ENCODE measurements at regions not wholly inside any gene's neighbourhood (a gene's known extent, or its start where the extent isn't known, plus 50 kb on each side); places are given as distances from the start of the nearest gene placed in this dataset.

DNA sequence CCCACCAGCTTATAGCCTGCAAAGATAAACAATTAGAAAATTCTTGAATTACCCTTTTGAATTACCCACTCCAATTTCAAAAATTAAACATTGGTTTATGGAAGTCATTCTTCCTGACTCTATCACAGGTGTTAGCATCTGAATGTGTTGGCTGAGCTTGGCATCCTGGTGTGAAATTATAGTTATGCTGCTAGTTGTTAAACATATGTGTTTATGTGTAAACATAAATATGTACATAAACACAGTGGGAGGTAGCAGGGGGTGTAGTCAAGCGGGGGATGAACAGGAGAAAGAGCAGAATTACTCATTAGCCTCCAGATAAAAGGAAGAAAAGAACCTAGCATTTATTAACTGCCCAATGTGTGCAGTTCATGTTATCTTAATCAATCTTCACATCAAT, 530.2 kb downstream of the MCTP2 start:
- DNase-seq (ENCODE audit: low spot score) = no peak

DNA sequence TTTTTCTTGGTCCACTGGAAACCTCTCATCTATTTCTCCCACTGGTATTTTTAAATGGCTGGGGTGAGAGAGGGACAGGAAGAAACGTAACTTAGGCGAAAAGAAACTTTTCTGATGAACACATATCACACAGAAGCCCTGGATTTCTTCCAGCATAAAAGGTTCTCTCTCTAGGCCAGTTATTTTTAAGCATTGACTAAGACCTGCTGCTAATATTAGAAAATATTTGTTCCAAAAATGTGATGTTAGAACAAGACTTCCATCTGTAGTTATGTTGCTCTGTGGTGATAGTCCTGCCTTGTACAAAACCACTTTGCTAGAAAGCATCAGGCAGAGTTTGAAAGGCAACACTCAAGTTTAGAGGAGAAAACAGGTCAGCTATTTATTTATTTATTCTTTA, 537.7 kb downstream of the MCTP2 start:
- no peak for DNase-seq (ENCODE audit: low spot score)

DNA sequence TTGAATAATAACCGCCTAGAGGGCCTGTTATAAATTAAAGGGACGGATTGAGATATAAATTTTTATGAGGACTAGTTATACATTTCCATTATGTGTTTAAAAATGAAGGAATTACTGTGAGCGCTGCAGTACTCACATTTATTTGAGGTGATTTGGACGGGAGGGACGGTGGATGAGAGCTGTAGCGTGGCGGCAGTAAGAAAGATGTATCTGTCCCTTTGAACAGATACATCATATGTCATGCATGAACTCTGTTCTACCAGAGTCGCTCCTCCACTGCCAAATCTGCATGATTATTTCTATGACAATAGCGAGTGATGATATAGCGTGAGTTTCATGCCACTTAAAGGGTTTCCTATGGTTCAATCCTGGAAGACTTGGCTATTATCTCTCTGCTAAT, 538.8 kb downstream of the MCTP2 start:
- DNase-seq (ENCODE audit: low spot score) = no peak

DNA sequence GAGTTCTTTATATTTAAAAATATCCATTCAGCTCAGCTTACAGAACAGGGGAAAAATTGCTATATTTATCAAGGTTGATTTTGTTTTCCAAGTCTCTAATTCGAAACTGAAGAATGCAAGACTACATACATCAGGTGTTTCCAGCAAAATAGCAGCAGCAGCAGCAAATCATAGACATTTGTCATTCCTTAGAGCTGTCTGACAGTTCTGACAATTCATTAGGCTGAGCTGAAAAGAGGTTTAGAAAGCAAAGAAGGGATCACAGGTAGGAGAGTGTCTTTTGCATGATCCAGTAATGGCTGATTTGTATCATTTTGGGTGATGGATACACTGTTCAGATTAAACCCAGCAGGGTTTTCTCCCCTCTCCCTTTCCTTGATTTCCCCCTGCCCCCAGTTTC, 545.7 kb downstream of the MCTP2 start:
- no peak for DNase-seq (ENCODE audit: low spot score)

DNA sequence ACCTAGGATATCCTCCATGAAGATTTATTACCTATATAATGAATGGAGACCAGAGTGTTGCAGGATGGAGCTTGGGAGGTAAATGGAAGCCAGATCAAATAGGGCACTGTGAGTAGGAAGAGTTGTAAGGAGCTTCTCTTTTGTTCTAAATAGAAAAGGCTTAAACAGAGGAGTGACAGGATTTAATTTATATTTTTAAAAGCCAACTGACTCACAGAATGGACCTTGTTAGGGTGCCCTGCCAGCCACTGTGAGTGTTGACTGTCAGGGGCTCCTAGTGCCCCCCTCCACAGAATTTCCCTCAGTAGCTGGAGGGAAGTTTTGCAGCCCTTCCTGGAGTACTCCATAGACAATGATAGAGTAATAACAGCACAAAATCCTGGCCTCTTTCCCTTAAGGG, 547.5 kb downstream of the MCTP2 start:
- DNase-seq (ENCODE audit: low spot score) = no peak

DNA sequence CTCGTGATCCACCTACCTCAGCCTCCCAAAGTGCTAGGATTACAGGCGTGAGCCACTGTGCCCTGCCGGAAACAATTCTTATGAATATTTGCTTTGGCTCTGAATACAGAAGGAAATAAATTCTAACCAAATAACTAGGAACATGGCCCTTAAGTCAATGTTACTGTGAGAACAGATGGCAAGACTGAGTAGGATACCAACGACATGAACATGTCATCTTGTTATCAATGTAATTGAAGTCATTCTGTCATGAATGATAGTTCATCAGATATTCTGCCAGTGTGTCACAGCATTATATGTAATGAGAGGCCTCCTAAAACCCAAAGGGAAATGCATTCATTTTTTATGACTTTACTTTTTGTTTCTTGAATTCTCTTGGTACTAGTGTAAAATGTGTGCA, 548.8 kb downstream of the MCTP2 start:
- DNase-seq (ENCODE audit: low spot score) = no peak

DNA sequence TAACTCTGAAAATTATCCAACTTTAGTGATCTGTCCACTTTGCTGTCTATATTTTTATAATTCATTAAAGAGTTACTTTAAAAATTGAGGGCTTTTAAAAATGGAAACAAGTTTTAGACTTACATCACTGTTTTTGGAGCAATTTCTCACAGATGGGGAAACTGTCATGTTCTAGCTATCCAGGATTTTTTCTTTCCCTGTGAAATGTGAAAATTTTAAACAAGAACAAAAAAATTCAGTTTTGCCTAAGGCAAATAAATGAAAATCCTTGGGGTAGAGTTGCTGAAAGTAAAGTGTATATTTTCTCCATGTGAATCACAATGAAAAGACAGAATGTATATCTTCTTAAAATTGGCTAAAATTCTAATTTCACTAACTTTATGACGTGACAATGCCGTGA, 553.7 kb downstream of the MCTP2 start:
- no peak for DNase-seq (ENCODE audit: low spot score)

DNA sequence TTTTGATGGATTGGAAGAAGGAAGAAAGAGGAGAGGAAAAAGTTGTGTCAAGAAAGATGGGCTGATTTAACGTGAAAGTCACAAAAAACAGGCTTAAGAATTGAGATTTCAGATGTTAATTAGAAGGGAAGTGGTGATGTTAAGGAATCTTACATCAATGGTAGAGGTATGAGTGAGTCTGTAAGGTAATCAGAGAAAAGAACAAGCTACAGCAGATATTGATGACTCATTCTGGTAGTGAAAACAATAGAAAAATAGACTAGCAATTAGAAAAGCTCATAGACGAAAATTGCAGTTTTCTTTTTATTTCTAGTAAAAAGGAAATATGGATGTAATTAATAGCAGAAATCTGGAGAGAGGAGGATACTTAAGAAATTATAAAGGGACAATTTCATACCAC, 559.6 kb downstream of the MCTP2 start:
- DNase-seq (ENCODE audit: low spot score) = no peak

DNA sequence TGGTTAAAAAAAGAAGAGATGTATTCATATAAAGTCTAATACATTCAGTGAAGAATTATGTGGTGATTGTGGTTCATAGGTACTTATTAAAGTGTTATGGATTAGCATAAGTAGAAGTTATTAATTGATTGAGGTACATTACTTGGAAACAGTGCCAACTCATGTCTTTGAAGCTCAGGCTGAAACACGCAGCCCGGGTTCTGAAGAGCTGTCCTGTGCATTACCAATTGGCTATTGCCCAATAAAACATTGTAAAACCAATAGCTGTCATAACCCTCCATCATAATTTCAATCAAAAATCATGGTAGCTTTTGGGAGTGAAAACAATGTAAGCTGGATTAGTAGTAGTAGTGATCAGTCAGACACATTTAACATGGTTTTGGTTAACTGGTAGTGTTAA, 560.1 kb downstream of the MCTP2 start:
- no peak for DNase-seq (ENCODE audit: low spot score)

DNA sequence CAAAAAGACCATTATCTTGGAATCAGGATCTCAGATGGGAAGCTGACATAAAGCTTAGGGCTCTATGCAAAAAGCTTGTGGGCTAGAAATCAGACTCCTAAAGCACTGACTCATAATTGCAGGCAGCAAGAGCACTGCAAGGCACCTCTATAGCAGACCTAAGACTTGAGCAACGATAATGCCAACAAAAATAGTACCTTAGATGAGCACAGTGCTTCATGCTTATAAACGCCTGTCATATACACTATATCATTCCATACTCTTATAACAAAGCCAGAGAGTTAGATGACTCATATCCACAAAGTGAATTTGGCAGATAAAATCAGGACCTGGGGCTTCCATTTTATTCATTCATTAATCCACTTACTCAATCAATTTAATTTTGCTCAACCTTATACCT, 560.8 kb downstream of the MCTP2 start:
- no peak for DNase-seq (ENCODE audit: low spot score)

DNA sequence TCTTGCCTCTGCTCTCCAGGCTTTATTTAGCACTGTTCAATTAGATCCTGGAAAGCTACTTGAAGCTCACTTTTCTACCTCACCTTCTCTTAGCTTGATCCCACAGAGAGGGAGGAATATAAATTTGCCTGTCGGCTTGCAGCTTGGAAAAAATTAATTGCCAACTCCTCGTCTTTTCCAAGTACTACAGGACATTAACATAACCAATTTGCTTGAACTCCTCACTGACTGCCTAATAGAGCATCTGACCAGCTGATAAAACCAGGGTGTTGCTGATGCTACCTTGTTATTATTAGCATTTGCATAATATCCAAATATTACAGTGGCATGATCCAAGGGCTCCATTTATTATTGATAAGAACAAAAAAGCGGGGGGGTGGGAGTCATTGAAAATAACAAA, 561.8 kb downstream of the MCTP2 start:
- no peak for DNase-seq (ENCODE audit: low spot score)

DNA sequence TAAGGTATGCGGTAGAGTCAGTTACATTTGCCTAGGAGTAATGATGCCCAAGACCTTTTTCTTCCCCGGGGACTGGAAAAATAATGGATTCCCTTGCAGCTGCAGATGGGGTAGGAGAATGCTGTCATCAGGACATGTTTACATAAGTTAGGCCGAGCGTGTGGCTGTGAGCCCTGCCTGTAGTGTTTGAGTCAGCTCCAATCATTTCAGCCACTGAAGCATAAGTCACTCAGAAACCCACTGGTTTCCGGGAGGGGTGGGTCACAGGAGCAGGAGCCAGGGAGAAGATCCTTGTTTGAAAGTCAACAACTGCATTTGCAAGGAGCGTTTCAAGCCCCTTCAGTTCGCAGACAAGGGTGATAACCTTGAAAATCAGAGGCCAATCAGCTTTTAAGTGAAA, 562.3 kb downstream of the MCTP2 start:
- DNase-seq (ENCODE audit: low spot score) = no peak

DNA sequence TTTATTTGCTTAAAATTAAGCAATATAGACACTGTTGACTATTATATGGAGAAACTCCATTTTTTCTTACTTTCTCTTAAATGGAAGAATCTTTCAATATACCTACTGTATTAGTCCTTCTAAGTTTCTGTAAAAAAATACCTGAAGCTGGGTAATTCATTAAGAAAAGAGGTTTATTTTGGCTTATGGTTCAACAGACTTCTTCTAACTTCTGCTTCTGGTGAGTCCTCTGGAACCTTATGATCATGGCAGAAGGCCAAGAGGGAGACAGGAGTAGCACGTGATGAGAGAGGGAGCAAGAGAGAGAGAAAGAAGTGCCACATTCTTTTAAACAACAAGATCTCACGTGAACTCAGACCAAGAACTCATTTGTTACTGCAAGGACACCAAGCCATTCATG, 573.3 kb downstream of the MCTP2 start:
- DNase-seq (ENCODE audit: low spot score) = no peak

DNA sequence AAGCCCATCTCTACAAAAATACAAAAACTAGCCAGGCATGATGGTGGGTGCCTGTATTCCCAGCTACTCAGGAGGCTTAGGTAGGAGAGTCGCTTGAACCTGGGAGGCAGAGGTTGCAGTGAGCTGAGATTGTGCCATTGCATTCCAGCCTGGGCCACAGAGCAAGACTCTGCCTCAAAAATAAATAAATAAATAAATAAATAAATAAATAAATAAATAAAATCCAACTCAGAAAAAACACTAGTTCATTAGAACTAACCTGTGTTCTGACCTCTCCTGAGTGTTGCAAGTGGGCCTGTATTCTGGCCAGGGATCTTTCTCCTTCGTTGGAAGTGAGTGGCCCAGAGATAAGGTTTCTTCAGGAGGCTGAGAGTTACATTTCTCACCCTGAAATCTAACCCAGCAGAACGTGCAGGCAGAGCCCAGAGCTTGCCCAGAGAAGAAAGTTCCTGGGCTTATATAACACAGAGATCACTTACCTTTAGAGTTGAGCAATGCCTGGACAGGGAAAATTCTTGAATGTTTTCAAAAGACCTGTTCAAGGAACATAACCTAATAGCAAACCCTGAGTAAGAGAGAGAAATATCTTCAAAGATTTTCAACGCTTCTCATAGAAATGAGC, 583.9 kb downstream of the MCTP2 start:
- no peak for DNase-seq (ENCODE audit: low spot score)

DNA sequence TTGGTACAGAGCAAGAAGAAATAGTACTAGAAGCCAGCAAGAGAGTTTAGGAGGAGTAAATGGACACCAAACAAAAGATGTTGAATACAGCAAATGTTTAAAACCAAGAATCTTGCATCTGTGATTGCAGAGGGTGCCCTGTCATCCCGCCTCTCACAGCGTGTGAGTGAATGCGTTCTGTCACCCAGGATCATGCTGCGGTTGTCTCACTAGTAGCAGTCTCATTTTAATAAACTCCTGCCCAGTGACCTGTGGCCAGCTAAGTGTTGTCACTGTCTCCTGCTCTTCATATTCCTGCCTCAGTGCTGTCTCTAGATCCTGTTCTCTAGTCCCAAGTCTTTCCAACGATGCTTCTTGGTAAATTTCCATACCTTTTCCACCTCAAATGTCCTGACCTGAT, 584.6 kb downstream of the MCTP2 start:
- no peak for DNase-seq (ENCODE audit: low spot score)

DNA sequence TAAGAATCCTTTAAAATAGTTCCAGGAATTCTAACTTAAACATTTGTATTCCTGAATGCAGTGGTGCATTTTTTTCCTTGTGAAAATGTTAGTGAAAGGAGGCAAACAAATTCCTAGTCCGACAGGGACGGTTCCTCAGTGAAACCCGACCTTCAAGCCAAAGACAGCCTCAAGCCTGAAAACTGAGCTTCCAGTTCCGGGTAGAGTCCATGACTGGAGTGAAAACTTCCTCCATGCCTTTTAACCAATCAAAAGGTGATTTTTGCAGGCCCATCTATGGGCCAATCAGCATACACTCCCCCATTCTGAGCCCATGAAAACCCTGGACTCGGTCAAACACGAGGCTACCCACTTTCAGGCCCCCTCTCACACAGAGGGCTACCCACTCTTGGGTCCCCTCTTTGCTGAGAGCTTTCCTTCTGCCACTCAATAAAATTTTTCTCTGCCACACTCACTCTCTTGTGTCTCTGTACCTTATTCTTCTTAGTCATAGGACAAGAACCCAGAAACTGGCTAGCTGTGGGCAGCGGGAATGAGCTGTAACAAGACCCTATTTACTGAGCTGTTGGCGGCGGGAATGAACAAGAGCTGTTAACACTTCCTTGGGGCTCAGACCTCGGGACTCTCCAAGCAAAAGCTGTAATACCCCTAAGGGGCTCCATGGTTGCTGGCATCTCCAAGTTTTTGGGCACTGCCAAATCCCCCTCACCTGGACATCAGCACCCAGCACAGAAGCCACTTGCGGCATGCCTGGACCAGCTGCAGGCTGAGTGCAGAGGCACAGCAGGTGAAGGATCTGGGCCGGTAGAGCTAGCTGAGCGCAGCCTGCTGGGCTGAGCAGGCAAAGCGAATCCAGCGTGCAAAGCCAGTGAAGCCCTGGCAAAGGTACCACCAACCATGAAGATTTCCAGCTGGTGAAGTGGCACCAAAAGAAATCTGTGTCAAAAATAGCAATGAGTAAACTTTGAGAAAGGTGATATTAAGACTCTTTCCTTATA, 598.8 kb downstream of the MCTP2 start:
- DNase-seq (ENCODE audit: low spot score) = no peak

DNA sequence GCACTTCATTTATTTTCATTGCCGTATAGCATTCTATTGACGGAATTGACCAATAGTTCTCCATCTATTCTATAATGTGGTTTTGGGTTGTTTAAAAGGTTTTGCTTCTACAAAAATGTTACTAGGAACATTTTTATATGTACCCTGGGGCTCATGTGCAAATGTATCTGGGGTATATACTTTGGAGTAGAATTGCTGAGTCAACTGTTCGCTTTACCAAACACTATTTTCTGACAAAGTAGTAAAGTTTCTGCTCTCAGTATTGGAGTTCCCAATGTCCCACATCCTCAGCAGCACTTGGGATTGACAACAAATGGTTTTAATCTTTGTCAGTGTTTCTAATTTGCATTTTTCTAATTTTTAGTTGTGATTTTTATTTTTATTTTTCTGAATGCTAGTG, 602.6 kb downstream of the MCTP2 start:
- DNase-seq (ENCODE audit: low spot score) = no peak

DNA sequence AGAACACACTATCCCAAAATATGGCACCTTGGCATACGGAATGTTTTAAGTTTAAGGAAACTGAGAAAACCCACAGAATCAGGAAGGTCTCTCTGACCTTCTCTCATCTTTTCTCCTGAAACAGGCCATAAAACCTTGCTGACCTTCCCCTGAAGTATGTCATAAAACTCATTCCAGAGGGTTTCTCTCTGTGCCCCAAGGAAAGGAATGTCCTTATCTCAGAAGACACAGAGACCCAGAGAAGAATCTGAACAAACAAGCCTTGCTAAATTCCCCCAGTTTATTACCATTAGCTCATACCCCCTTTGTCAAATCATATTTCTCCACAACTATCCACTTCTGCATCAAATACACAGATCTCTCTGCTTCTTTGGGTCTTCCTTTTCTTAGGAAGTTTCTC, 603.1 kb downstream of the MCTP2 start:
- no peak for DNase-seq (ENCODE audit: low spot score)

DNA sequence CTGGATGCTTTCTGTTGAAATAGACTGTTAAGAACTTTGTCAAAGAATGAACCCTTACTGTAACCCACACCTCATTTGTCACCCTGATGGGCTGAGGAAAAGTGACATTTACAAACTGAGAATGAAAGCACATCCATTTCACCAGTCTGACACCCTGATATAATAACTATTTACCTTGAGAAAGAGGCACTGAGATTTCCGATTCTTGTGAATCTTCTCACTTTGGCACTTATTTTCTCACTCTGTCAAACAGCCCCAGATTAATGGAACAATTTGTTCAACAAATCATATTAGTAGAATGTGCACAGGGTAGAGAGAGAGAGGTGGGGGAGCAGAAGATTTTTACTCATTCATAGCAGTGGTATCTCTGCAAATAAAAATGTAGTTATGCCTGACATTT, 606.9 kb downstream of the MCTP2 start:
- no peak for DNase-seq (ENCODE audit: low spot score)

DNA sequence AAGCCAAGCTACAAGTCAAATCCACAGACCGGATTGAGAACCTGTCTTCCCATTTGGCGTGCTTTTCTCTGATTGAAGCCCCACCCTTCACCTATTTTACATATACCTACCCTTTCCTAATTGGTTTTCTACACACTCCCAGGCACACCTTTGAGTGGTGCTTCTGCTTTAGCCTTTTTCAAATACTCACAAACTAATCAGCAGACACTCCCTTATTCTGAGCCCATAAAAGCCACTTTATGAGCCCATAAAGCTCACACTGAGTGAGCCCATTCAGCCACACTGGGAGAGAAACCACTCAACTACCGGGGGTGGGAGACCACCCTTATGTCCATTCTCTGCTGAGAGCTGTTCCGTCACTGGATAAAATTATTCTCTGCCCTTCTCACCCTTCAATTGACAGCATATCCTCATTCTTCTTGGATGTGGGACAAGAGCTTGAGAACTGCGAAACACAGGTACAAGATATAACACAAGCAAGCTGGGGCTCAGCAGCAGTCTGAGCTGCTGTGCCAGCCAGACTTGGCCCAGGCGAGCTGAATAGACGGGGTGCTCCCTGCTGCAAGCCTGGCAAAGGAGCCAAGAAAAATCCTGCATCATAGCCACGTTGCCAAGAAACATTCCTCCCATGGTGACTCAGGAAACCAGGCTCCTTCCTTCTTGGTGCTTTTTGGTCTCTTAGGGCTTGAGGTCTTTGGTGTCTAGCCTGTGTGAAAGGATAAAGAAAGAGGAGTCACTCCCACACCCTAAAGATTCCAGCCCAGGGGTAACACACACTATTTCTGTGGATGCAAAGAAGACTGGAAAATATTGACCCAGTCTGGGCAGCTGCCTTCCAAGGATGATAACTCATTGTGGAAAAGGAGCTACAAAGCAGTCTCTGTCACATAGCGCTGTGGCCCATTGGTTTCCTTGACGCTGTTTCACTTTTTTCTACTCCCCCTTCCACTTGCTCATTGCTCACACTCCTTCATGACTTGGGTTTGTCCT, 609.7 kb downstream of the MCTP2 start:
- DNase-seq (ENCODE audit: low spot score) = no peak

DNA sequence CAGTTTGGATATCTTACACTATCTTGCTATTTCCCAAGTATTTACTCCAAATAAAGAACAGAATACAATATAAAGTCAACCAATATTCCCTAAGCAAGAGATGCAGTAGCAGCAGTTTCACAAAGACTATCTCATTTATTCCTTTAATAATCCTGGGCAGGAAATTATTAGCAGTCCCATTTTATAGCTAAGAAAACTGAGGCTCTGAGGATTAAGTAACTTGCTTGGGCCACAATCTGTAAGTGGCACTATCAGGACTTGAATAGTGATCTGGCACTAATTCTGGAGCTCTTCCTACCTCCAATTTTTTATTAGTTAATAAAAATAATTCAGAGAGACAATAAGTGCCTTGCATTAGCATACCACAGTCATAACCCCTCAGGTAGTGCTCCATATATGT, 611.7 kb downstream of the MCTP2 start:
- DNase-seq (ENCODE audit: low spot score) = no peak

DNA sequence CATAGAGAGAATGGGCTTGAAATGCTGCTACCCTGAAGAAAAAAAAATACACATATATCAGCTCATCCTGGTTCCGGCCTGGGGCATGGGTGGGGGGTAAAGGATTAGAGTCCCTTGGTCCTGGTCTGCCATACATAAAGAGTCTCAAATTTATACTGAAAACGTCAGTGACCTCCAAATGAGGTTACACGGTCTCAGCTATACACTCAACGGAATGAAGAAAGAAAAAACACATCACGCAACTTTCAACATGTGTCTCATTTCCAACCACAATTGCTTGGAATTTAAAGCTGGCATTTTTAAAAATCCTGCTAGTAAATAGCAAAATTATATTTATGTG, 612.8 kb downstream of the MCTP2 start:
- DNase-seq (ENCODE audit: low spot score) = no peak
